Vagina (tissue), 2 donors: ENCODE measurements at regions not wholly inside any gene's neighbourhood (a gene's known extent, or its start where the extent isn't known, plus 50 kb on each side); places are given as distances from the start of the nearest gene placed in this dataset.

Experiments
- DNase-seq, 2 donors: peaks; one replicate each; pipeline ENCODE4 v3.0.0-alpha.2; 2017; ENCODE audit errors: extremely low spot score in 2 of 2
- H3K27ac ChIP-seq: fragments of 200-600 bp; sonication (generic); one replicate; pipeline ENCODE4 v1.5.1; 2019
- H3K27me3 ChIP-seq: fragments of 200-600 bp; sonication (generic); one replicate; pipeline ENCODE4 v1.5.1; 2019
- H3K36me3 ChIP-seq, 2 donors: fragments of 200-600 bp; sonication (generic); one replicate each; pipeline ENCODE4 v1.5.1; 2017 to 2019
- H3K4me1 ChIP-seq: fragments of 200-600 bp; sonication (generic); one replicate; pipeline ENCODE4 v1.5.1; 2019
- H3K4me3 ChIP-seq, 2 donors: fragments of 200-600 bp; sonication (generic); 1 replicate in 1 of 2; 2 replicates in 1 of 2; pipeline ENCODE4 v1.5.1; 2016 to 2019
- H3K9me3 ChIP-seq: fragments of 200-600 bp; sonication (generic); one replicate; pipeline ENCODE4 v1.5.1; 2019
- CTCF ChIP-seq, 3 experiments: fragments of 450-650 bp in 2 of 3; fragments of 200-600 bp in 1 of 3; sonication (generic) in 1 of 3; IDR thresholded peaks; one replicate each; pipeline ENCODE4 v1.5.1; 2017 to 2019; ENCODE audit warnings: antibody characterized with exemption in 3 of 3, mild to moderate bottlenecking in 2 of 3, moderate library complexity in 2 of 3
- POLR2A ChIP-seq, 2 donors: fragments of 450-650 bp; IDR thresholded peaks; one replicate each; pipeline ENCODE4 v1.6.1; 2017; ENCODE audit warnings: antibody characterized with exemption in 2 of 2, mild to moderate bottlenecking in 2 of 2, moderate library complexity in 2 of 2
- POLR2AphosphoS5 ChIP-seq, 2 donors: sonication (generic); formaldehyde crosslinking; IDR thresholded peaks; one replicate each; pipeline ENCODE4 v1.9.0; 2017; ENCODE audit warnings: antibody characterized with exemption in 2 of 2, mild to moderate bottlenecking in 2 of 2, low read depth in 1 of 2; ENCODE audit not compliant: insufficient read depth in 1 of 2
- intact Hi-C: fragments of 100-400 bp; cut with DNase I; formaldehyde crosslinking; loops from one replicate; pipeline ENCODE4 v1.15.1; 2023

- intact Hi-C loops, result no loop called here
- no peak for DNase-seq
- Histone ChIP-seq H3K9me3 (no peaks in the 10 kb centered on the region), H3K4me3 (no peak overlapping the region), H3K27ac (no peak overlapping the region), H3K4me1 (no peaks in the 10 kb centered on the region), H3K27me3 (no peaks in the 10 kb centered on the region), H3K36me3 (no peaks in the 10 kb centered on the region)
- no peak for TF ChIP-seq POLR2A (IDR thresholded peaks at IDR 0.05)
These were observed 1133.7 kb upstream of the NCAM2 start for GRCh38 chr21:19864476-19864875.

GRCh38 chr21:19870682-19871081, 1127.5 kb upstream of the NCAM2 start:
- no peak for DNase-seq
- Histone ChIP-seq H3K4me1 (no peaks in the 10 kb centered on the region), H3K36me3 (no peaks in the 10 kb centered on the region), H3K9me3 (no peaks in the 10 kb centered on the region), H3K4me3 (no peak overlapping the region), H3K27ac (no peak overlapping the region), H3K27me3 (no peaks in the 10 kb centered on the region)
- intact Hi-C loops, result no loop called here
- TF ChIP-seq CTCF (IDR thresholded peaks at IDR 0.05) (no peak), POLR2A (IDR thresholded peaks at IDR 0.05) (no peak), POLR2AphosphoS5 (IDR thresholded peaks at IDR 0.05; ENCODE audit: insufficient read depth in 1 of 2, low read depth in 1 of 2) (no peak)

GRCh38 chr21:19874521-19874920, 1123.7 kb upstream of the NCAM2 start:
- Histone ChIP-seq H3K4me3 (no peak overlapping the region), H3K36me3 (no peaks in the 10 kb centered on the region), H3K27ac (no peak overlapping the region), H3K9me3 (no peaks in the 10 kb centered on the region), H3K27me3 (no peaks in the 10 kb centered on the region), H3K4me1 (no peaks in the 10 kb centered on the region)
- DNase-seq, result no peak
- TF ChIP-seq POLR2AphosphoS5 (IDR thresholded peaks at IDR 0.05; ENCODE audit: insufficient read depth in 1 of 2, low read depth in 1 of 2), result no peak
- no peak for TF ChIP-seq POLR2A (IDR thresholded peaks at IDR 0.05)
- no peak for TF ChIP-seq CTCF (IDR thresholded peaks at IDR 0.05)
- intact Hi-C loops, result no loop called here

GRCh38 chr21:19878133-19878532, 1120.1 kb upstream of the NCAM2 start:
- intact Hi-C loops, result no loop called here
- H3K36me3 ChIP-seq, result no peaks in the 10 kb centered on the region
- DNase-seq, result no peak

GRCh38 chr21:19899645-19900044, 1098.6 kb upstream of the NCAM2 start:
- Histone ChIP-seq H3K4me3 (no peak overlapping the region), H3K9me3 (no peaks in the 10 kb centered on the region), H3K4me1 (no peaks in the 10 kb centered on the region), H3K36me3 (no peaks in the 10 kb centered on the region), H3K27ac (no peak overlapping the region), H3K27me3 (no peaks in the 10 kb centered on the region)
- intact Hi-C loops, result no loop called here
- TF ChIP-seq CTCF (IDR thresholded peaks at IDR 0.05) (no peak), POLR2A (IDR thresholded peaks at IDR 0.05) (no peak), POLR2AphosphoS5 (IDR thresholded peaks at IDR 0.05; ENCODE audit: insufficient read depth in 1 of 2, low read depth in 1 of 2) (no peak)
- no peak for DNase-seq

More at GRCh38 chr21:19878133-19878532, 1120.1 kb upstream of the NCAM2 start:
- Histone ChIP-seq H3K9me3 (no peaks in the 10 kb centered on the region), H3K27ac (no peak overlapping the region), H3K4me1 (no peaks in the 10 kb centered on the region), H3K4me3 (no peak overlapping the region), H3K27me3 (no peaks in the 10 kb centered on the region)
- TF ChIP-seq POLR2AphosphoS5 (IDR thresholded peaks at IDR 0.05; ENCODE audit: insufficient read depth in 1 of 2, low read depth in 1 of 2), result no peak
- no peak for TF ChIP-seq POLR2A (IDR thresholded peaks at IDR 0.05)
- no peak for TF ChIP-seq CTCF (IDR thresholded peaks at IDR 0.05)

- no peak for DNase-seq
- no peaks in the 10 kb centered on the region for H3K27me3 ChIP-seq
- no peak overlapping the region for H3K4me3 ChIP-seq
- no peak overlapping the region for H3K27ac ChIP-seq
- H3K4me1 ChIP-seq, result no peaks in the 10 kb centered on the region
- intact Hi-C loops, result no loop called here
- TF ChIP-seq POLR2AphosphoS5 (IDR thresholded peaks at IDR 0.05; ENCODE audit: insufficient read depth in 1 of 2, low read depth in 1 of 2), result no peak
- no peak for TF ChIP-seq POLR2A (IDR thresholded peaks at IDR 0.05)
- no peak for TF ChIP-seq CTCF (IDR thresholded peaks at IDR 0.05)
- no peaks in the 10 kb centered on the region for H3K9me3 ChIP-seq
- no peaks in the 10 kb centered on the region for H3K36me3 ChIP-seq
These were observed 1098.1 kb upstream of the NCAM2 start for GRCh38 chr21:19900149-19900548.
